ENCODE measurements at regions not wholly inside any gene's neighbourhood (a gene's known extent, or its start where the extent isn't known, plus 50 kb on each side); places are given as distances from the start of the nearest gene placed in this dataset.

- TF ChIP-seq NFE2L1 (tag; IDR thresholded peaks at IDR 0.05; ENCODE audit: borderline replicate concordance, low read depth): no peak
- TF ChIP-seq NFE2 (IDR thresholded peaks at IDR 0.05; ENCODE audit: low read depth): peak; percentile 63; the same call in 1 of the 2 replicates
- TF ChIP-seq KDM5B (IDR thresholded peaks at IDR 0.05; ENCODE audit: insufficient replicate concordance, low read depth, low read length): no peak
- no peak for TF ChIP-seq IFI16 (CRISPR knock-in tag; IDR thresholded peaks at IDR 0.05)
- no peak for TF ChIP-seq ZNF707 (CRISPR knock-in tag; conservative IDR thresholded peaks at IDR 0.05)
- no peak for TF ChIP-seq PTRF (tag; IDR thresholded peaks at IDR 0.05)
- no peak for TF ChIP-seq ZNF165 (CRISPR knock-in tag; IDR thresholded peaks at IDR 0.05; ENCODE audit: borderline replicate concordance)
- peak; percentile 91 for TF ChIP-seq BHLHE40 (IDR thresholded peaks at IDR 0.05; ENCODE audit: low read length)
- TF ChIP-seq RBM34 (IDR thresholded peaks at IDR 0.05; ENCODE audit: borderline replicate concordance, insufficient read depth, low read length): no peak
- TF ChIP-seq KLF10 (CRISPR knock-in tag; IDR thresholded peaks at IDR 0.05): no peak
- no peak for TF ChIP-seq SPI1 (IDR thresholded peaks at IDR 0.05; ENCODE audit: borderline replicate concordance, low read depth, low read length)
- no peak for TF ChIP-seq ZNF184 (CRISPR knock-in tag; IDR thresholded peaks at IDR 0.05)
- TF ChIP-seq CEBPZ (IDR thresholded peaks at IDR 0.05; ENCODE audit: borderline replicate concordance, low read depth, low read length): no peak
- TF ChIP-seq RAD51 (IDR thresholded peaks at IDR 0.05; ENCODE audit: borderline replicate concordance, low read depth): no peak; the same call in 1 of the 2 replicates
- no peak for TF ChIP-seq E2F4 (CRISPR knock-in tag; IDR thresholded peaks at IDR 0.05; ENCODE audit: low read depth)
- no peak; the same call in none of the 2 replicates for TF ChIP-seq L3MBTL2 (IDR thresholded peaks at IDR 0.05)
- TF ChIP-seq ZNF311 (CRISPR knock-in tag; IDR thresholded peaks at IDR 0.05): no peak
- no peak for TF ChIP-seq CAMTA2 (CRISPR knock-in tag; conservative IDR thresholded peaks at IDR 0.05)
- no peak for TF ChIP-seq MAFF (IDR thresholded peaks at IDR 0.05; ENCODE audit: low read length)
- no peak for TF ChIP-seq BACH1 (tag; IDR thresholded peaks at IDR 0.05)
- peak; percentile 59; the same call in 1 of the 2 replicates for TF ChIP-seq ZNF592 (IDR thresholded peaks at IDR 0.05)
Measured at GRCh38 chr1:182235952-182236650, 155.5 kb downstream of the GLUL start (continued).

Measured in K562 (cell line).